Gastroesophageal sphincter (tissue), 3 donors: ENCODE measurements at regions not wholly inside any gene's neighbourhood (a gene's known extent, or its start where the extent isn't known, plus 50 kb on each side); places are given as distances from the start of the nearest gene placed in this dataset.

ENCODE experiments used
- CTCF ChIP-seq, 4 experiments: fragments of 200-600 bp in 2 of 4; fragments of 450-650 bp in 2 of 4; sonication (generic) in 1 of 4; IDR thresholded peaks; one replicate each; pipeline ENCODE4 v1.5.1; 2017 to 2019; ENCODE audit warnings: antibody characterized with exemption in 4 of 4, mild to moderate bottlenecking in 2 of 4, moderate library complexity in 2 of 4
- POLR2AphosphoS5 ChIP-seq: sonication (generic); formaldehyde crosslinking; IDR thresholded peaks from one replicate; pipeline ENCODE4 v1.6.1; 2017; ENCODE audit warnings: antibody characterized with exemption

GRCh38 chr7:145394126-145394525 lies 558.3 kb upstream of the TPK1 start:
- TF ChIP-seq POLR2AphosphoS5 (no peak), CTCF (IDR thresholded peaks at IDR 0.05) (no peak)
